ENCODE measurements at regions not wholly inside any gene's neighbourhood (a gene's known extent, or its start where the extent isn't known, plus 50 kb on each side); places are given as distances from the start of the nearest gene placed in this dataset.

- no peak for TF ChIP-seq PRDM2 (tag by site-specific recombination; IDR thresholded peaks at IDR 0.05; ENCODE audit: borderline replicate concordance)
- no peak for TF ChIP-seq ZNF433 (tag by site-specific recombination; IDR thresholded peaks at IDR 0.05; ENCODE audit: low read depth)
- no peak for TF ChIP-seq ZNF146 (tag by site-specific recombination; IDR thresholded peaks at IDR 0.05)
- TF ChIP-seq, protein P1, sequence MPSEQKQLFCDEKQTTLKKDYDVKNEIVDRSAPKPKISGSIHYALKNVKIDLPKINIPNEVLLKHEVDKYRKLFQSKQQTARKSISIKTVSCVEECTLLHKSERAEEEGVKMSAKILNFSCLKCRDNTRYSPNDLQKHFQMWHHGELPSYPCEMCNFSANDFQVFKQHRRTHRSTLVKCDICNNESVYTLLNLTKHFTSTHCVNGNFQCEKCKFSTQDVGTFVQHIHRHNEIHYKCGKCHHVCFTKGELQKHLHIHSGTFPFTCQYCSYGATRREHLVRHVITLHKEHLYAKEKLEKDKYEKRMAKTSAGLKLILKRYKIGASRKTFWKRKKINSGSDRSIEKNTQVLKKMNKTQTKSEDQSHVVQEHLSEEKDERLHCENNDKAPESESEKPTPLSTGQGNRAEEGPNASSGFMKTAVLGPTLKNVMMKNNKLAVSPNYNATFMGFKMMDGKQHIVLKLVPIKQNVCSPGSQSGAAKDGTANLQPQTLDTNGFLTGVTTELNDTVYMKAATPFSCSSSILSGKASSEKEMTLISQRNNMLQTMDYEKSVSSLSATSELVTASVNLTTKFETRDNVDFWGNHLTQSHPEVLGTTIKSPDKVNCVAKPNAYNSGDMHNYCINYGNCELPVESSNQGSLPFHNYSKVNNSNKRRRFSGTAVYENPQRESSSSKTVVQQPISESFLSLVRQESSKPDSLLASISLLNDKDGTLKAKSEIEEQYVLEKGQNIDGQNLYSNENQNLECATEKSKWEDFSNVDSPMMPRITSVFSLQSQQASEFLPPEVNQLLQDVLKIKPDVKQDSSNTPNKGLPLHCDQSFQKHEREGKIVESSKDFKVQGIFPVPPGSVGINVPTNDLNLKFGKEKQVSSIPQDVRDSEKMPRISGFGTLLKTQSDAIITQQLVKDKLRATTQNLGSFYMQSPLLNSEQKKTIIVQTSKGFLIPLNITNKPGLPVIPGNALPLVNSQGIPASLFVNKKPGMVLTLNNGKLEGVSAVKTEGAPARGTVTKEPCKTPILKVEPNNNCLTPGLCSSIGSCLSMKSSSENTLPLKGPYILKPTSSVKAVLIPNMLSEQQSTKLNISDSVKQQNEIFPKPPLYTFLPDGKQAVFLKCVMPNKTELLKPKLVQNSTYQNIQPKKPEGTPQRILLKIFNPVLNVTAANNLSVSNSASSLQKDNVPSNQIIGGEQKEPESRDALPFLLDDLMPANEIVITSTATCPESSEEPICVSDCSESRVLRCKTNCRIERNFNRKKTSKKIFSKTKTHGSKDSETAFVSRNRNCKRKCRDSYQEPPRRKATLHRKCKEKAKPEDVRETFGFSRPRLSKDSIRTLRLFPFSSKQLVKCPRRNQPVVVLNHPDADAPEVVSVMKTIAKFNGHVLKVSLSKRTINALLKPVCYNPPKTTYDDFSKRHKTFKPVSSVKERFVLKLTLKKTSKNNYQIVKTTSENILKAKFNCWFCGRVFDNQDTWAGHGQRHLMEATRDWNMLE (tag by site-specific recombination; conservative IDR thresholded peaks at IDR 0.05; ENCODE audit: low read depth): no peak
- TF ChIP-seq, protein P2, sequence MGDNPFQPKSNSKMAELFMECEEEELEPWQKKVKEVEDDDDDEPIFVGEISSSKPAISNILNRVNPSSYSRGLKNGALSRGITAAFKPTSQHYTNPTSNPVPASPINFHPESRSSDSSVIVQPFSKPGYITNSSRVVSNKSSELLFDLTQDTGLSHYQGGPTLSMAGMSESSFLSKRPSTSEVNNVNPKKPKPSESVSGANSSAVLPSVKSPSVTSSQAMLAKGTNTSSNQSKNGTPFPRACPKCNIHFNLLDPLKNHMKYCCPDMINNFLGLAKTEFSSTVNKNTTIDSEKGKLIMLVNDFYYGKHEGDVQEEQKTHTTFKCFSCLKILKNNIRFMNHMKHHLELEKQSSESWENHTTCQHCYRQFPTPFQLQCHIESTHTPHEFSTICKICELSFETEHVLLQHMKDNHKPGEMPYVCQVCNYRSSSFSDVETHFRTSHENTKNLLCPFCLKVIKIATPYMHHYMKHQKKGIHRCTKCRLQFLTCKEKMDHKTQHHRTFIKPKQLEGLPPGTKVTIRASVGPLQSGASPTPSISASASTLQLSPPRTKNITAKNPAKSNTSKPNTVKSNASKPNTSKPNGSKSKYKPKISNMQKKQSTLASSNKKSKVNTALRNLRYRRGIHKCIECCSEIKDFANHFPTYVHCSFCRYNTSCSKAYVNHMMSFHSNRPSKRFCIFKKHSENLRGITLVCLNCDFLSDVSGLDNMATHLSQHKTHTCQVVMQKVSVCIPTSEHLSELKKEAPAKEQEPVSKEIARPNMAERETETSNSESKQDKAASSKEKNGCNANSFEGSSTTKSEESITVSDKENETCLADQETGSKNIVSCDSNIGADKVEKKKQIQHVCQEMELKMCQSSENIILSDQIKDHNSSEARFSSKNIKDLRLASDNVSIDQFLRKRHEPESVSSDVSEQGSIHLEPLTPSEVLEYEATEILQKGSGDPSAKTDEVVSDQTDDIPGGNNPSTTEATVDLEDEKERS (tag by site-specific recombination; IDR thresholded peaks at IDR 0.05): no peak
- TF ChIP-seq ZNF169 (tag by site-specific recombination; IDR thresholded peaks at IDR 0.05): no peak
- TF ChIP-seq ZNF501 (tag by site-specific recombination; IDR thresholded peaks at IDR 0.05): no peak
- TF ChIP-seq ZNF585B (tag by site-specific recombination; IDR thresholded peaks at IDR 0.05): no peak
- no peak for TF ChIP-seq ZNF366 (tag by site-specific recombination; conservative IDR thresholded peaks at IDR 0.05)
- no peak for TF ChIP-seq KLF16 (tag by site-specific recombination; IDR thresholded peaks at IDR 0.05)
- TF ChIP-seq ZNF362 (tag by site-specific recombination; IDR thresholded peaks at IDR 0.05): no peak
- TF ChIP-seq KLF10 (tag by site-specific recombination; IDR thresholded peaks at IDR 0.05): no peak
These were observed 56.7 kb upstream of the RASSF6 start (continued) for GRCh38 chr4:73676861-73677323.
